HepG2 (cell line): ENCODE measurements at regions not wholly inside any gene's neighbourhood (a gene's known extent, or its start where the extent isn't known, plus 50 kb on each side); places are given as distances from the start of the nearest gene placed in this dataset.

Source experiments
- CTCF ChIP-seq: sonication (generic); formaldehyde crosslinking; IDR thresholded peaks from 2 replicates; pipeline ENCODE4 v1.5.0; 2020; ENCODE audit warnings: mild to moderate bottlenecking, missing genetic modification reagents, moderate library complexity
- JUND ChIP-seq: sonication (generic); formaldehyde crosslinking; IDR thresholded peaks from 2 replicates; pipeline ENCODE4 v1.8.0; 2022; ENCODE audit warnings: mild to moderate bottlenecking, missing genetic modification reagents
- KAT2B ChIP-seq: fragments of 150-350 bp; IDR thresholded peaks from 2 replicates; pipeline ENCODE4 v1.6.1; 2014; ENCODE audit warnings: low read depth, low read length, borderline replicate concordance
- SATB2 ChIP-seq: sonication (generic); formaldehyde crosslinking; IDR thresholded peaks from 2 replicates; pipeline ENCODE4 v1.5.0; 2020; ENCODE audit warnings: missing genetic modification reagents
- UBTF ChIP-seq: sonication (generic); formaldehyde crosslinking; IDR thresholded peaks from 2 replicates; pipeline ENCODE4 v1.4.0; 2020; ENCODE audit warnings: mild to moderate bottlenecking, missing genetic modification reagents

GRCh38 chr12:63037746-63038712 lies 103.1 kb upstream of the PPM1H start:
- no peak for TF ChIP-seq KAT2B
- TF ChIP-seq JUND, result no peak
- TF ChIP-seq UBTF (CRISPR knock-in tag), result no peak
- no peak for TF ChIP-seq SATB2 (CRISPR knock-in tag)
- TF ChIP-seq CTCF, result no peak
